AG10803 (cell line): ENCODE measurements at regions not wholly inside any gene's neighbourhood (a gene's known extent, or its start where the extent isn't known, plus 50 kb on each side); places are given as distances from the start of the nearest gene placed in this dataset.

Experiments used
- DNase-seq: peaks from one replicate; pipeline ENCODE4 v3.0.0; 2010; ENCODE audit warnings: low read depth
- H3K4me3 ChIP-seq: 2 replicates; pipeline ENCODE4 v1.5.1; 2011; ENCODE audit warnings: mild to moderate bottlenecking, low read length, control low read depth
- TF ChIP-seq, protein P1 (sequence below): conservative IDR thresholded peaks from 2 replicates; pipeline ENCODE4 v1.5.1; 2011; ENCODE audit warnings: mild to moderate bottlenecking, low read length, control low read depth, inconsistent platforms

DNA sequence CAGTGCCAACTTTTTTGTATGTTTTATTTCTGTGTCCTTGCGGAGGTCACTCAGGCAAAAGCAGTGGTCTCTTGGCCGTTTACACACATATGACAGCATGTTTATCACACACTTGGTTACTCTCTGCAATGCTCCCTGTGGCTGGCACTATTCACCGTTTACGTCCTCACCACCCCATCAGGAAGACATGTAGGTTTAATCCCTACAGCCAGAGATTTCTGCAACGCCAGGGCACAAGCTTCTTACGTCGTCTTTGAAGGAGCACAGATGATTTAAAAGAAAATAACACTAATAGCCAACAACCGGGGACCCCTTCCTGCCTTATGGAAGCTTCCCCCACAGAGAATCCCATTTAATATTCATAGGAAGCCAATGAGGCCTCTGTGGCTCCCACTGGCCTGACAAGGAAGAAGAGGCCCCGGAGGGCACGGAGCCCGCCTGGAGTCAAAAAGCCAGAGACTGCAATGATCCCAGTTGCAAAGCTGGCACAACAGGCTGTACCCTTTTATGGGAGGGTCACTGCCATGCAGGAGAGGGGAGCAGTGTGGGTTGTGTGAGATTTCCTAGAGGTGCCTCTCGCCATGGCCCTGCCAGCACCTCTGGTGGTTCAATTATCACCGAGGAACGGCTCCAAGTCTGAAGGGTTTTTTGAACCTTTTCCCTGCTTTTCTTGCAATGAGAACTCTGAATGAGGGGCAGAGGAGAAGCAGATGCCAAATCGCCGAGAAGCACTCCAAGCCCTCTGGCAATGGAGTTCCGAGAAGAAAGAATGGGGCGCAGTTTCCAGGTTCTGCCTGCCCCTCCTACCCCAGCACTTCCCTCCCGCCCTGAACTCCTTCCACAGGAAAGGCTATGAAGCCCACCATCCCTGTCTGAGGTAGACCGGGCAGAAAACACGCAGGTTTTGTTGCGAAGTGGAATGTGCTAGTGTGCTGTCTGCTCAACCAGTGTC, 96.2 kb downstream of the THBS2 start:
- TF ChIP-seq, protein P1, sequence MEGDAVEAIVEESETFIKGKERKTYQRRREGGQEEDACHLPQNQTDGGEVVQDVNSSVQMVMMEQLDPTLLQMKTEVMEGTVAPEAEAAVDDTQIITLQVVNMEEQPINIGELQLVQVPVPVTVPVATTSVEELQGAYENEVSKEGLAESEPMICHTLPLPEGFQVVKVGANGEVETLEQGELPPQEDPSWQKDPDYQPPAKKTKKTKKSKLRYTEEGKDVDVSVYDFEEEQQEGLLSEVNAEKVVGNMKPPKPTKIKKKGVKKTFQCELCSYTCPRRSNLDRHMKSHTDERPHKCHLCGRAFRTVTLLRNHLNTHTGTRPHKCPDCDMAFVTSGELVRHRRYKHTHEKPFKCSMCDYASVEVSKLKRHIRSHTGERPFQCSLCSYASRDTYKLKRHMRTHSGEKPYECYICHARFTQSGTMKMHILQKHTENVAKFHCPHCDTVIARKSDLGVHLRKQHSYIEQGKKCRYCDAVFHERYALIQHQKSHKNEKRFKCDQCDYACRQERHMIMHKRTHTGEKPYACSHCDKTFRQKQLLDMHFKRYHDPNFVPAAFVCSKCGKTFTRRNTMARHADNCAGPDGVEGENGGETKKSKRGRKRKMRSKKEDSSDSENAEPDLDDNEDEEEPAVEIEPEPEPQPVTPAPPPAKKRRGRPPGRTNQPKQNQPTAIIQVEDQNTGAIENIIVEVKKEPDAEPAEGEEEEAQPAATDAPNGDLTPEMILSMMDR, result no peak
- no peak overlapping the region for H3K4me3 ChIP-seq
- DNase-seq, result no peak

DNA sequence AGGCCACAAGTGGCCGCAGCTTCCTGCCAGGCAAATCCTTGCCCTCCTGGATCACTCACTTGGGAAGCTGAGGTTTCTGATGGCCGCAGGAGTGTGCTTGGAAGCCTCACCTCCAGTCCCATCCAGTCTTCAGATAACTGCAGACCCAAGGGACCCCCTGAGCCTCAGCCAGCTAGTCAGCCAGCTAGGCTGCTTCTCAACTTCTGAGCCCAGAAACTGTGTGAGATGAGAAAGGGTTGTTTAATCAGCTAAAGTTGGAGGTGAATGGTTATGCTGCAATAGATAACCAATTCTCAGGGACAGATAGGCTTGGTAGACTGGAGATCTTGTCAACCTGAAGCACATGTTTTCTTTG, 96.9 kb downstream of the THBS2 start:
- no peak overlapping the region for H3K4me3 ChIP-seq
- no peak for DNase-seq
- TF ChIP-seq, protein P1, result no peak

DNA sequence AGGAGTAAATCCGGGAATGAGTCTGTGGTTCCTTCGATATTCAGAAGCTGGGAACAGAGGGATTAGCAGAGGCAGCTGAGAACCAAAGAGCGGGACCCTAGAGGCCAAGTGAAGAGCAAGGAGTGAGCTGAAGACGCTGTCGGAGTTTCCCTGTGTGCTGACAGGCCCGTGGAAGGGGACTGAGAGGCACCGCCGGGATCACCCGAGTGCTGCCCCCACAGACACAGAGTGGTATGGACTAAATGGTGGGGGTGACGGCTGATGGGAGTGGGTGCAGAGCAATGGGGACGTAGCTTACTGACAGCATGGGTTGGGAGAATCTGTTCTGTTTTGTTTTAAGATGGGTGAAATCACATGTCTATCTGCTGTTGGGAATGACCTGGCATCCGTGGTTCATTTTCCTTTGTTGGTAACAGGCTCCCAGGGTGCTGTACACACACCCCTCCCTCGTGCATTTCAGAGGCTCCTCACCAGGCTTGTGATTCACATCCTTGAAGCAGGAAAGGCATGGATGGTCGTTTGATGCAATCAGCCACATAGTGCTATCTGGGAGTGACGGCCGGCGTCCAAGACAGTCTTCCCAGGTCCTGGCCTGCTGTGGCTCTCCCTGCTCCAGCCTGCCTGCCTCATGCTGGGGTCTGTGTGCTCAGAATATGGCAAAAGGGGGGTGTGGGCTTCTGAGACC, 97.4 kb downstream of the THBS2 start:
- TF ChIP-seq, protein P1, result no peak
- H3K4me3 ChIP-seq, result no peak overlapping the region
- peak; percentile 63 for DNase-seq

DNA sequence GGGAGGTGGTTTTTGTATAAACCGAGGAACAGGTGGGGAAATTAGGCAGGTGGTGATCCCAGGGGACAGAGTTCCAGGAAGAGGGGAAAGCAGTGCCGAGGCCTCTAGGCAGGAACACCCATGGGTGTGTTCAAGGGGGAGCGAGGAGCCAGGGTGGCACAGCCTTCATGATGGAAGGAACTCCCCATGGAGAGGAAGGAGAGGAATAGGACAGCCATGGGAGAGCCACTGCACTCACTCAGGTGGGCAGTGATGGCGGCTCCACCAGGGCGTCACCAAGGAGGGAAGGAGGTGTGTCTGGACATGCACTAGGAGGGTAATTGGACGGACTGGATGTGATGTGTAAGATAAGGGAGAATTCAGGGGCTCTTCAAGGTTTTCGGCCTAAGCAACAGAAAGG, 98.2 kb downstream of the THBS2 start:
- TF ChIP-seq, protein P1, result no peak

DNA sequence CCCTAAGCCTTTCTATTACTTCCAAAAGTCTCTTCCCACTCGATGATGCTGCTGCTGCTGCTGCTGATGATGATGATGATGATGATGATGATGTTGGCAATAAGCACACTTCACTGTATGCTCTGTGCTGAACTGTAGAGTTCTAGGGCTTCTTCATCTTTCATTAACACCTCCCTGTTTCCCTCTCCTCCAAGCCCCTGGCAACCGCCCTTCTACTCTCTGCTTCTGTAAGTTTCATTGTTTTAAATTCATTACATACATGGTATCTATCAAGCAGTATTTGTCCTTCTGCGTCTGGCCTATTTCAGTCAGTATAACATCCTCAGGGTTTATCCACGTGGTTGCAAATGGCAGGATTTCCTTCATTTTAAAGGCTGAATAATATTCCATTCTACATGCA, 100.2 kb downstream of the THBS2 start:
- TF ChIP-seq, protein P1, result no peak
- H3K4me3 ChIP-seq, result no peak overlapping the region
- DNase-seq, result no peak

More for the DNA sequence above, 98.2 kb downstream of the THBS2 start:
- no peak for DNase-seq
- H3K4me3 ChIP-seq, result no peak overlapping the region

DNA sequence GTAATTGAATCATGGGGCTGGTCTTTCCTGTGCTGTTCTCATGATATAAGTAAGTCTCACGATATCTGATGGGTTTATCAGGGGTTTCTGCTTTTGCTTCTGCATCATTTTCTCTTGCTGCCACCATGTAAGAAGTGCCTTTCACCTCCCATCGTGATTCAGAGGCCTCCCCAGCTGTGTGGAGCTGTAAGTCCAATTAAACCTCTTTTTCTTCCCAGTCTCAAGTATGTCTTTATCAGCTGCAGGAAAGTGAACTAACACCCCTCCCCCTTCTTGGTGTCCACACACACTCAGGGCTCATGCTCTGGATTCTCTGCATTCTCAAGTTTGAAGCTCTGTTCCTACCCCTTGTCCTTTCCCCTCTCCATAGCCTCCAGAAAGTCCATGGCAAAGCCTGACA, 107.1 kb downstream of the THBS2 start:
- TF ChIP-seq, protein P1, result no peak
- H3K4me3 ChIP-seq, result no peak overlapping the region
- DNase-seq, result no peak
